BE2C (cell line): ENCODE measurements at regions not wholly inside any gene's neighbourhood (a gene's known extent, or its start where the extent isn't known, plus 50 kb on each side); places are given as distances from the start of the nearest gene placed in this dataset.
A peak's percentile ranks its signal among the peaks of the same experiment; 100 is the strongest.

Experiments used
- DNase-seq: peaks from one replicate; pipeline ENCODE4 v3.0.0-alpha.2; 2020
- H3K27me3 ChIP-seq: fragments of 250-450 bp; sonication (Bioruptor Pico); 2 replicates; pipeline ENCODE4 v1.5.1; 2020; ENCODE audit warnings: mild to moderate bottlenecking
- H3K36me3 ChIP-seq: fragments of 250-450 bp; sonication (Bioruptor Pico); 2 replicates; pipeline ENCODE4 v1.5.1; 2020; ENCODE audit warnings: mild to moderate bottlenecking
- H3K4me1 ChIP-seq: fragments of 250-450 bp; sonication (Bioruptor Pico); 2 replicates; pipeline ENCODE4 v1.5.1; 2020
- H3K4me3 ChIP-seq: 2 replicates; pipeline ENCODE4 v1.5.1; 2011; ENCODE audit warnings: low read depth, low read length
- H3K9me3 ChIP-seq: fragments of 250-450 bp; sonication (Bioruptor Pico); 2 replicates; pipeline ENCODE4 v1.5.1; 2020
- TF ChIP-seq, protein P1 (sequence below): IDR thresholded peaks from 2 replicates; pipeline ENCODE4 v1.5.1; 2012; ENCODE audit warnings: mild to moderate bottlenecking, low read depth, low read length

DNA sequence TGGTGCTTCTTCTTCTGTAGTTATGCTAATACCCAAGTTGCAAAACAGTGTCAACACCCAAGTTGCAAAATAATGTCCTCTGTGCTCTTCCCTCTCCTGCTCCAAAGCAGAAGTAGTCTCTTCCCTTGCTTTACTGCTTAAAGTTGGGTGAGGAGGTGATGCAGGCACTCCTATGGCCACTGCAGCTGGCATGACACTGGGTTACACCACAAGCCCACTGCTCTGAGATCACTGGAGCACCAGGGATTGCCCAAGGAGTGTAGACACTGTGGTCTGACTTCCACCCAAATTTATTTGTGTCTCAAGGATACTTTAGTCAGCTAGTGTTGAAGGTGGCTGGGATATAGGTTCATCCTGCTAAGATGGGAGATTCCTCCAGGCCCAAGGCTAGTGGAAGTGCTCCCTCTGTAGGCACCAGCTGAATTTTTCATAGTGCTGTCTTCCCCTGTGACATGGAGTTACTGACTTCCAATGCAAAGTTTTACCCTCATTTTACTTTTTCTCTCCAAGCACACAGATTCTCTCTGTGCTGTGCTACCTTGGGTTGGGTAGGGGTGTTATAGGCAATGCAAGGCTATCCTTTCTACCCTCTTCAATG, 196.2 kb upstream of the TENT5D start:
- H3K9me3 ChIP-seq = no peaks in the 10 kb centered on the region
- DNase-seq = peak; percentile 9
- H3K4me1 ChIP-seq = no peaks in the 10 kb centered on the region
- TF ChIP-seq, protein P1, sequence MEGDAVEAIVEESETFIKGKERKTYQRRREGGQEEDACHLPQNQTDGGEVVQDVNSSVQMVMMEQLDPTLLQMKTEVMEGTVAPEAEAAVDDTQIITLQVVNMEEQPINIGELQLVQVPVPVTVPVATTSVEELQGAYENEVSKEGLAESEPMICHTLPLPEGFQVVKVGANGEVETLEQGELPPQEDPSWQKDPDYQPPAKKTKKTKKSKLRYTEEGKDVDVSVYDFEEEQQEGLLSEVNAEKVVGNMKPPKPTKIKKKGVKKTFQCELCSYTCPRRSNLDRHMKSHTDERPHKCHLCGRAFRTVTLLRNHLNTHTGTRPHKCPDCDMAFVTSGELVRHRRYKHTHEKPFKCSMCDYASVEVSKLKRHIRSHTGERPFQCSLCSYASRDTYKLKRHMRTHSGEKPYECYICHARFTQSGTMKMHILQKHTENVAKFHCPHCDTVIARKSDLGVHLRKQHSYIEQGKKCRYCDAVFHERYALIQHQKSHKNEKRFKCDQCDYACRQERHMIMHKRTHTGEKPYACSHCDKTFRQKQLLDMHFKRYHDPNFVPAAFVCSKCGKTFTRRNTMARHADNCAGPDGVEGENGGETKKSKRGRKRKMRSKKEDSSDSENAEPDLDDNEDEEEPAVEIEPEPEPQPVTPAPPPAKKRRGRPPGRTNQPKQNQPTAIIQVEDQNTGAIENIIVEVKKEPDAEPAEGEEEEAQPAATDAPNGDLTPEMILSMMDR = peak; percentile 44
- H3K27me3 ChIP-seq = no peaks in the 10 kb centered on the region
- H3K36me3 ChIP-seq = no peaks in the 10 kb centered on the region
- H3K4me3 ChIP-seq = no peak overlapping the region

DNA sequence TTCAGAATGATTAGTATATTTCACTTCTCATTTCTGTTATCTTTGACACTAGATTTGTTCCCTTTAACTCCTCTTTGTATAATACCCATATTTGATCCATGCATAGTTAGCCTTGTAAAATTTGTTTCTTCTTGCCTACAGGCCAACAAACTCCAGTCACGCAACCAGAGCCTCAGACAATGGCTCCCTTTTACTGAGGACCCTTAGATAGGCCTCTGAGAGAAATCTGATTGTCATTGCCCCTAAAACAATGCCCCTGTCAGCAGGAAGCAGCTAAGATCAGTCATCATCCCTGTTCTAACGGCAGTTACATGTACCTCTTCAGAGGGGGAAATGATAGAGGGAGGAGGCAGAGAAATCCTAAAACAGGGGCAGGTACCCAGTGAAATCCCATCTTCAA, 190.6 kb upstream of the TENT5D start:
- Histone ChIP-seq H3K4me1 (no peaks in the 10 kb centered on the region), H3K27me3 (no peaks in the 10 kb centered on the region), H3K4me3 (no peak overlapping the region), H3K9me3 (no peaks in the 10 kb centered on the region), H3K36me3 (no peaks in the 10 kb centered on the region)
- no peak for DNase-seq
- TF ChIP-seq, protein P1 = no peak

DNA sequence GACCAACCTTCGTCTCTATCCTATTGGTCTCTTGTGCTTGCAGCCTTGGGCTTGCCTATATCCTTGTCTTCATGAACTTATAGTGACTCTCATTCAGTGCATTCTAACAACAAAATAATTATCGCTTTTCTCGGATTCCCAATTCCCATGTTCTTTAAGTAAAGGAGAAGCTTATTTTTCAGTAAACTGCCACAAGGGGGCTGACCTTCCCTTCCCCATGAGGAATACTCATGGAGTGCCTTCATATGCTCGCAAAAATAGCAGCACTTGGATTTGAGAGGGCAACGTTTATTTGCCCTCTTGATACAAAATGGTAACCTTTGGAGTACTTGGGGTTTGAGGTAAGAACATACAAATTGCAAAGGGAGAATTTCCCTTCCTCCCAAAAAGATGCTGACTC, 183.2 kb upstream of the TENT5D start:
- Histone ChIP-seq H3K27me3 (no peaks in the 10 kb centered on the region), H3K36me3 (no peaks in the 10 kb centered on the region), H3K4me3 (no peak overlapping the region), H3K4me1 (no peaks in the 10 kb centered on the region), H3K9me3 (no peaks in the 10 kb centered on the region)
- DNase-seq = no peak
- TF ChIP-seq, protein P1 = peak; percentile 32

DNA sequence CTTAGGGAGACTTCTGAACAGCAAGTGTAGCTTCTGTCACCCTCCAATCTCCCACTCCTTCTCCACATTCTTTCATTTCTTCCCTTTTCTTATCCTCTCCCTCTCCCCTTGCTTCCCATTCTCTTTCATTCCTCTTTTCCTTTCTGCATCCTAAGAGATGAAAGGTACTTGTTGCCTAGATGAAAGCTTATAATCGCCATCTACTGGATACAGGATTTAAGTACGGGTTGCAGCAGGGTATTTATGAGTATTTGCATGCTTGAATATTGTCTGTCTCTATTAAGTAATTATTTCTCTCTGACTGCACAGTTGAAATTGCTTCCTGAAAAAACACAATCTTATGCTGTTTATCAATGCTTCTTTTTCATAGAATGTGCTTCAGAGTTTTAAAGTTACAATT, 174.0 kb upstream of the TENT5D start:
- Histone ChIP-seq H3K36me3 (no peaks in the 10 kb centered on the region), H3K4me1 (no peaks in the 10 kb centered on the region), H3K4me3 (no peak overlapping the region), H3K27me3 (no peaks in the 10 kb centered on the region), H3K9me3 (no peaks in the 10 kb centered on the region)
- TF ChIP-seq, protein P1 = peak; percentile 26; the same call in 1 of the 2 replicates
- DNase-seq = no peak

GRCh38 chrX:80266287-80266686, 154.0 kb upstream of the TENT5D start:
- no peaks in the 10 kb centered on the region for H3K4me1 ChIP-seq
- TF ChIP-seq, protein P1 = no peak
- H3K36me3 ChIP-seq = no peaks in the 10 kb centered on the region
- no peaks in the 10 kb centered on the region for H3K9me3 ChIP-seq
- no peaks in the 10 kb centered on the region for H3K27me3 ChIP-seq
- DNase-seq = no peak
- no peak overlapping the region for H3K4me3 ChIP-seq

- TF ChIP-seq, protein P1 = no peak
- no peaks in the 10 kb centered on the region for H3K27me3 ChIP-seq
- DNase-seq = no peak
Observed at GRCh38 chrX:80266979-80267378, 153.3 kb upstream of the TENT5D start.

More at GRCh38 chrX:80266979-80267378, 153.3 kb upstream of the TENT5D start:
- no peaks in the 10 kb centered on the region for H3K4me1 ChIP-seq
- H3K9me3 ChIP-seq = no peaks in the 10 kb centered on the region
- H3K4me3 ChIP-seq = no peak overlapping the region
- H3K36me3 ChIP-seq = no peaks in the 10 kb centered on the region
